GM19240 (cell line): ENCODE measurements at regions not wholly inside any gene's neighbourhood (a gene's known extent, or its start where the extent isn't known, plus 50 kb on each side); places are given as distances from the start of the nearest gene placed in this dataset.
"Not testable (repeated sequence)": the region's sequence is repeated elsewhere in the genome, so short reads cannot be mapped to it uniquely, and the experiment has no call there.

Experiments
- DNase-seq: peaks from one replicate; pipeline ENCODE4 v3.0.0; 2011; ENCODE audit warnings: low spot score; ENCODE audit not compliant: insufficient read length

- DNase-seq = no peak
Measured at GRCh38 chr12:84276215-84276614, 636.4 kb downstream of the SLC6A15 start.

- DNase-seq = no peak
Measured at GRCh38 chr12:84272324-84272723, 640.3 kb downstream of the SLC6A15 start.

GRCh38 chr12:84270470-84271140 is 642.0 kb downstream of the SLC6A15 start:
- DNase-seq = no peak

GRCh38 chr12:84247931-84248330 is 664.7 kb downstream of the SLC6A15 start:
- no peak for DNase-seq

GRCh38 chr12:84243686-84244085 is 668.9 kb downstream of the SLC6A15 start:
- DNase-seq = no peak

GRCh38 chr12:84222841-84223240 is 689.8 kb downstream of the SLC6A15 start:
- no peak for DNase-seq

GRCh38 chr12:84218406-84218805 is 694.2 kb downstream of the SLC6A15 start:
- no peak for DNase-seq

- DNase-seq = no peak
Measured at GRCh38 chr12:84201976-84202375, 710.6 kb downstream of the SLC6A15 start.

- no peak for DNase-seq
Measured at GRCh38 chr12:84198294-84198946, 714.2 kb downstream of the SLC6A15 start.

- DNase-seq = no peak
Measured at GRCh38 chr12:84191779-84192178, 720.8 kb downstream of the SLC6A15 start.

GRCh38 chr12:84186433-84186832 is 726.2 kb downstream of the SLC6A15 start:
- no peak for DNase-seq

GRCh38 chr12:84183576-84183975 is 729.0 kb downstream of the SLC6A15 start:
- no peak for DNase-seq

- DNase-seq = no peak
Measured at GRCh38 chr12:84174115-84174514, 738.5 kb downstream of the SLC6A15 start.

- no peak for DNase-seq
Measured at GRCh38 chr12:84172823-84173424, 739.7 kb downstream of the SLC6A15 start.

GRCh38 chr12:84166812-84167211 is 745.8 kb downstream of the SLC6A15 start:
- no peak for DNase-seq

GRCh38 chr12:84165998-84166571 is 746.5 kb downstream of the SLC6A15 start:
- DNase-seq = no peak

GRCh38 chr12:84161296-84161695 is 751.3 kb downstream of the SLC6A15 start:
- DNase-seq = no peak

GRCh38 chr12:84159260-84159659 is 753.3 kb downstream of the SLC6A15 start:
- DNase-seq = no peak

- no peak for DNase-seq
Measured at GRCh38 chr12:84157170-84157569, 755.4 kb downstream of the SLC6A15 start.

GRCh38 chr12:84154991-84155930 is 757.3 kb downstream of the SLC6A15 start:
- not testable (repeated sequence) for DNase-seq

- not testable (repeated sequence) for DNase-seq
Measured at GRCh38 chr12:84154439-84154990, 758.1 kb downstream of the SLC6A15 start.
